ENCODE measurements at regions not wholly inside any gene's neighbourhood (a gene's known extent, or its start where the extent isn't known, plus 50 kb on each side); places are given as distances from the start of the nearest gene placed in this dataset.
"Not testable (repeated sequence)": the region's sequence is repeated elsewhere in the genome, so short reads cannot be mapped to it uniquely, and the experiment has no call there.

GRCh38 chr4:12431259-12431658 lies 1002.6 kb upstream of the HS3ST1 start:
- CTCF ChIA-PET (ENCODE audit: low intra/inter-chr PET ratio, low total read pairs); H4K20me1 ChIP-seq (ENCODE audit: insufficient read depth, low read length); BruUV-seq (replicated peaks); H3K36me3 ChIP-seq (replicated peaks in 1 of 2; ENCODE audit: control insufficient read depth in 1 of 2, insufficient read depth in 2 of 2, low read length in 2 of 2); DNase-seq (ENCODE audit: low spot score); H3K9me3 ChIP-seq (ENCODE audit: low read length); H3K4me2 ChIP-seq (ENCODE audit: low read depth, low read length); ATAC-seq; in situ Hi-C loops (cut with HindIII; ENCODE audit: extremely low pct_ligation_motif_present, low pct_unique_long_range_greater_than_20kb); POLR2A ChIA-PET; intact Hi-C loops (cut with micrococcal nuclease; ENCODE audit: unreplicated experiment); H3K4me3 ChIP-seq (replicated peaks in 1 of 3; ENCODE audit: insufficient read depth in 1 of 3, low read depth in 2 of 3, low read length in 3 of 3); H3K27ac ChIP-seq (ENCODE audit: extremely low read length, insufficient read depth, low read length); H3K4me1 ChIP-seq (ENCODE audit: insufficient read depth, low read length); FAIRE-seq; H3K27me3 ChIP-seq (ENCODE audit: control insufficient read depth in 1 of 2, insufficient read depth in 2 of 2, low read length in 2 of 2); H2AFZ ChIP-seq (ENCODE audit: low read length); H3K9ac ChIP-seq (ENCODE audit: insufficient read depth, low read depth, low read length); H3K79me2 ChIP-seq (ENCODE audit: insufficient read depth, low read length): not testable (repeated sequence)
- 50% methylated on average over 7 of the region's 7 CpGs for WGBS (ENCODE audit: low lambda C conversion rate)

GRCh38 chr4:12421364-12421763 lies 992.7 kb upstream of the HS3ST1 start:
- Histone ChIP-seq H3K27me3 (ENCODE audit: control insufficient read depth in 1 of 2, insufficient read depth in 2 of 2, low read length in 2 of 2) (no peaks in the 10 kb centered on the region), H3K4me1 (ENCODE audit: insufficient read depth, low read length) (peaks cover 16% of the 10 kb centered on the region; the same call in 1 of the 2 replicates), H3K79me2 (ENCODE audit: insufficient read depth, low read length) (no peaks in the 10 kb centered on the region), H3K27ac (ENCODE audit: extremely low read length, insufficient read depth, low read length) (no peak overlapping the region), H3K9ac (ENCODE audit: insufficient read depth, low read depth, low read length) (no peak overlapping the region), H3K4me3 (replicated peaks in 1 of 3; ENCODE audit: insufficient read depth in 1 of 3, low read depth in 2 of 3, low read length in 3 of 3) (no peak overlapping the region), H3K9me3 (ENCODE audit: low read length) (no peaks in the 10 kb centered on the region), H3K4me2 (ENCODE audit: low read depth, low read length) (no peak overlapping the region), H2AFZ (ENCODE audit: low read length) (no peak overlapping the region), H4K20me1 (ENCODE audit: insufficient read depth, low read length) (no peaks in the 10 kb centered on the region), H3K36me3 (replicated peaks in 1 of 2; ENCODE audit: control insufficient read depth in 1 of 2, insufficient read depth in 2 of 2, low read length in 2 of 2) (no peaks in the 10 kb centered on the region)
- ChIA-PET POLR2A (no interaction called here), CTCF (ENCODE audit: low intra/inter-chr PET ratio, low total read pairs) (no interaction called here)
- ATAC-seq (no peak), DNase-seq (ENCODE audit: low spot score) (no peak), FAIRE-seq (no peak)
- in situ Hi-C loops (cut with HindIII; ENCODE audit: extremely low pct_ligation_motif_present, low pct_unique_long_range_greater_than_20kb), result no loop called here
- 36% methylated on average over 5 of the region's 5 CpGs for WGBS (ENCODE audit: low lambda C conversion rate)
- intact Hi-C loops (cut with micrococcal nuclease; ENCODE audit: unreplicated experiment), result no loop called here
- no TSS peak for BruUV-seq (replicated peaks)
- no peak for TF ChIP-seq ZBTB39 (CRISPR knock-in tag; IDR thresholded peaks at IDR 0.05)
- peak; percentile 49 for TF ChIP-seq ARID5B (CRISPR knock-in tag; IDR thresholded peaks at IDR 0.05)
- TF ChIP-seq CSRNP1 (CRISPR knock-in tag; IDR thresholded peaks at IDR 0.05), result no peak
- TF ChIP-seq RARA (CRISPR knock-in tag; IDR thresholded peaks at IDR 0.05), result peak; percentile 67
- no peak for TF ChIP-seq SOX6 (IDR thresholded peaks at IDR 0.05)
- 0 out of 2 replicates have a peak, but pooled peaks have one; percentile 10 for TF ChIP-seq SOX6 (CRISPR knock-in tag; IDR thresholded peaks at IDR 0.05)
- TF ChIP-seq BHLHE40 (IDR thresholded peaks at IDR 0.05; ENCODE audit: low read length), result 0 out of 2 replicates have a peak, but pooled peaks have one; percentile 31
- TF ChIP-seq HNRNPUL1 (IDR thresholded peaks at IDR 0.05; ENCODE audit: low read depth, low read length), result no peak
- peak; percentile 51 for TF ChIP-seq MED1 (CRISPR knock-in tag; IDR thresholded peaks at IDR 0.05)
- TF ChIP-seq FOSL2 (CRISPR knock-in tag; IDR thresholded peaks at IDR 0.05), result peak; percentile 91

Data from HepG2 (cell line).